HG02798 (cell line): ENCODE measurements at regions not wholly inside any gene's neighbourhood (a gene's known extent, or its start where the extent isn't known, plus 50 kb on each side); places are given as distances from the start of the nearest gene placed in this dataset.
"Not testable (repeated sequence)": the region's sequence is repeated elsewhere in the genome, so short reads cannot be mapped to it uniquely, and the experiment has no call there.

Experiments
- ATAC-seq: cut with Tn5 transposase; IDR thresholded peaks from one replicate; pipeline ENCODE4 v1.9.1; 2021; ENCODE audit warnings: mild to moderate bottlenecking; ENCODE audit not compliant: unreplicated experiment, poor library complexity

DNA sequence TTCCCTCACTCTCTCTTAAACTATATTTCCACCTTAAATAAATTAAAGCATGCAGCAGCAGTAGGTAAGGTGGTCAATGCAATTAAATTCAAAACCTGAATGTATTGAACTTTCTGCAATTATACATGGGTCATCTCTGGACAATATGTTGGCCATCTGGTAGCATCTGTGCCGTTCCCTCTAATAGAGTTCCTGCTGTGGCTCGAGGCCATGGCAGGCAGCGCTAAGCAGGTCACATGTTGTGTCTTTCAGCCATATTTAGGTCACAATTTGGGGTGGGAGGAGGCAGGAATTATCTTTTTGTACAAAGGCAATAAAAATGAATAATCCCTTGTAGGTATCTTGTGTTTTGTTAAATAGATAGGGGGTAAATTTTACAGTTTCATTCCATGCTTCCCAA, 676.2 kb downstream of the ZEB2 start:
- no peak for ATAC-seq

DNA sequence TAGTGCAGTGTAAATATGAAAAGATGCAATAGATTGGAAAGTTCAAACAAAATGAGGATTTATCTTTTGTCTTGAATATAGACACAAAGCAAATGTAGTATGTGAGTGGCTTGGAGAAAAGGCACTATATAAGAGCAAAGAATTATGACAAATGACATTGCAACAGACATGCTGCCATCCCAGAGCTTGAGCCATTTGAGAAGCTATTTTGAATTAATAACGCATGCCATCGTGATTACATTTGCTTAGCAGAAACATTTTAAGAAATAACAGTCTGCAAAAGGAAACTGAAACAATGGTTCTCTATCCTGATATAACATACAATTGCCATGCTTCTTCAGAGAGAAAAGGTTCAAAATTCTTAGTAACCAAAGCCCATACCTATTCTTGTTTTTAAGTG, 677.1 kb downstream of the ZEB2 start:
- ATAC-seq, result no peak

GRCh38 chr2:143841935-143842334, 678.0 kb downstream of the ZEB2 start:
- no peak for ATAC-seq

DNA sequence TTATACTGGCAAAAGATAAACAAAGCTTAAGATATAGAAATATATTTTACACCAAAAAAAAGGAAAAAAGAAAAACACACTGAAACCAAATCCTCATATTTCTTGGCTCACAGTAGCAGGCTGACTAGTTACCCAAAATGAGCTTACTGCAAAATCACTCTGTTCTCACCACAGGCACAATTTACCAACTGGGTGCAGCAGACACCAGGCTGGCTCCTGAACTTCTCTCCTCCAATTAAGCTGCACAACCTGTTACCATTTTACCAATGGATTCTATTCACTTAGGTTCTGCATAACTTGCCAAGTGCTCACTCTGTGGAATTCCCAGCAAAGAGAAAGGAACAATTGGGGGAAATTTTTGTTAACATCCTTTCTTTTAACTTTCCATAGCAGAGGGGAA, 679.3 kb downstream of the ZEB2 start:
- ATAC-seq, result no peak

DNA sequence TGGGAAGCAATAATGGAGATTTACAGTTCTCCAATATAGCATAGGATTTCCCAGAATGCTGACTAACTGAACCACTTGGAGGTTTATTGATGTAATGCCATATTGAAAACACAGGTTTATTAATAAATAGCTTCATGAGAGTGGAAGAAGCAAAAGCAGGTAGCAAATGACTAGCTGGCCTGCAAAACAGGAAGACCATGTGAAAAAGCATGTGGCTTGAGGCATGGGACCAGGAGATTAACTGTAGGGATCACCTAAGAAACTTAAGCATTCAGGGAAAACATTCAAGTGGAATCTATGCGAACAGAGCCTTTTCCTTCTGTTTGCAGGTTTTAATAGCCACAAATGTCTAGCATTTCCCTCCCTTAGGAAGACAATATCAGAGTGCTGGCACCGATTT, 679.7 kb downstream of the ZEB2 start:
- no peak for ATAC-seq

DNA sequence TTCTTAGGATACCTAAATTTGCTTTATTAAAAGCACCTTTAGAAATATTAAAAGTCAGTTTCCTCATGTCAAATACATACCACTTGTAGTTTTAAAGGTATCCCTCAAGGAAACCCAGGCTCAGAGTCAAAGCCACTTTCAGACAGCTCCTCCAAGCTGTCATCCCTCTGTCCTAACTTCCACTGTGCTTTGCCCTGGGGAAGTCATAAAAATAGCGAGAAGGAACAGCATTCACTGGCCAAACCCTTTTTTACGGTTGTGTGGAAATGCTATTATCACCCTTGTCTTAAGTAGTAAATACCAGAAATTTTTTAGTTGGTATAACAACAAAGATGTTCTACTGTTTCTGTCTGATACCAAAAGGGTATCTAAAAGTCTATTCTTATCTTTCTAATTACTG, 680.5 kb downstream of the ZEB2 start:
- no peak for ATAC-seq

GRCh38 chr2:143837055-143837454, 682.9 kb downstream of the ZEB2 start:
- ATAC-seq, result not testable (repeated sequence)

GRCh38 chr2:143835481-143835880, 684.4 kb downstream of the ZEB2 start:
- ATAC-seq, result no peak

GRCh38 chr2:143833015-143833660, 686.8 kb downstream of the ZEB2 start:
- ATAC-seq, result no peak

GRCh38 chr2:143830476-143830875, 689.4 kb downstream of the ZEB2 start:
- no peak for ATAC-seq

DNA sequence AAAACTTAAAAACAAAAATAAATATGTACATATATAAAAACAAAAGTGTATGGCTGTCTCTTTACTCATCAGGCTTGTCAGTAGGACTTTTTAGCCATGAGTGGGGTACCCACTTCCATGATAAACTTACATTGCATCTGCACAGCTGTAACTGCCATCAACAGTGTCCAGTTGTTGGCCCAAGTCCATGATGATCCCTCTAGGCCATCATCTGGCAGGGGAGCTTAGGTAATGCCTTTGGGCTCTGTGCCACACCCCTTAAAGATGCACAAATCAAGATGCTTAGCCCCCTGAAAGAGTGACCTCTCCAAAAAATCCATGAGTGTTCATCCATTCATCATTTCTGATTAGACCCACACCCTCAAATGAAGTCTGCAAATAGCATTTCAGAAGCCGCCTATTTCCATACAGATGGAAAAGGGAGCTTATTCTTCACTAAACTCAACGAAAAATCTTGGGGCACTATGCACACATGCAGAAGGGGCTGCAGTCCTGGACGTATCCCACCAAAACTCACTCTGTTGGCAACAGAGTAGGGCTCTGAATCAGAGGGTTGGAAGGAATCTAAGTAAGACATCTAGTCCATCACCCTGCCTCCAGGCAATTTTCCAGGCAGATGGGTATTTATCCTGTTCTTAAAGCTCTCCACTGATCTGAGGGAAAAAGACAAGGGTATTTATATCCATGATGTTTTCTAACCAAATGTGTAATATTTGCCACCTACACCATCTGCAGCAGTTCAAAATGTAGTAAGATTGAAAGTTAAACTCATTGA, 691.0 kb downstream of the ZEB2 start:
- ATAC-seq, result no peak

DNA sequence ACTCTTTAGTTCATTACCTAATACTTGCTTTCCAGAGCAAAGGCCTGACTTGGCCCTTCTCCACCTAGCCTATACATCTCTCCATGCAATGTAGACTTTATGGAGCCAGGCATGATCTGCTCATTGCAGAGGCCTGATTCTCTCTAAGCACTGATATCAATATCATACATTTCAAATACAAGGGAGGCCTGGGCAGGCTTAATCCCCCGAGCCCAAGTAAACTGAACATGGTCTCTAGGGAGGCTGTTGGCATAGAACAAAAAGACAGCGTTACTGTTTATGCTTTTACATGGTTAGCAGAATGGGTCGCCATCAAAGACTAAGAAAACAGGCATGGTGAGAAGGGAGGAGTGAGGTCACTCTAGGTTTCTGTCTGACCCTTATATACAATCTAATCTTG, 695.1 kb downstream of the ZEB2 start:
- ATAC-seq, result no peak

- ATAC-seq, result no peak
Observed at GRCh38 chr2:143823876-143824275, 694.7 kb downstream of the ARHGAP15 start.

GRCh38 chr2:143823296-143823695, 694.1 kb downstream of the ARHGAP15 start:
- no peak for ATAC-seq

DNA sequence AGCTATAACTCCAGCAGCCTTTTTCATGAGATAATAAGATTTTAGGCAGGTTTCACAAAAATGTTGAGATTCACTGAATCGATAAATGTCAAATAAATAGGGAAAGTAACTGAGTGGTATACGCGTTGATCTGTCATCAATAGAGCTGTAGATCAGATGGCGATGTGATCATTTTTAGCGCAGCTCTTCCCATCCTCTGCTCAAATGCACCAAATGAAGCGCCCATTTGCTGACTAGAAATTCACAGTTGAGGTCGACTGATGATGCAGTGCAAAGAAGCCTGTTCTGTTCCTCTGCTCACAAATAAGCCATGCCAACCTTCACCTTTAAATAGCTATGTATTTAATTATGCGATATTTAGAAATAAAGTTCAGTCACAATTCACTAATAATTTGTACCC, 693.5 kb downstream of the ARHGAP15 start:
- ATAC-seq, result no peak

DNA sequence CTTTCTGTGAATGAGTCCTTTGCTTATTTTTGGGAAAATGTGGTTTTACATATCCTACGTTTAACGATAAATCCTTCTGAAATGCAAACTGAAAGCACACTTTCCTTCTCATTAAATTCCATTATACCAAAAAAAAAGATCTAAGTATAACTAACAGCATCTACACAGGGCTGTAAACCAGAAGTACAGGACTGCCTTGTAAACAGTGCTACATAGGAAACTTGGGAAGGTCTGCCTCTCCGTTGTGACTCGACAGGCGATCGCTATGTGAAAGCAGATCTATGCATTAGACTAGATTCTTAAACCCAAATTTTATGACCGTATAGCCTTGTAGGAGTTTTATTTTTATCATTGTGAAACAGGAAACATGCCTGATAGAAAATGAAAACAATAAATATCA, 690.5 kb downstream of the ARHGAP15 start:
- ATAC-seq, result no peak

GRCh38 chr2:143819190-143819735, 690.0 kb downstream of the ARHGAP15 start:
- no peak for ATAC-seq
